Smooth muscle cell (in vitro differentiated cells): ENCODE measurements at regions not wholly inside any gene's neighbourhood (a gene's known extent, or its start where the extent isn't known, plus 50 kb on each side); places are given as distances from the start of the nearest gene placed in this dataset.
A peak's percentile ranks its signal among the peaks of the same experiment; 100 is the strongest.

Source experiments
- DNase-seq: peaks from one replicate; lab custom pipeline; 2025; ENCODE audit not compliant: unreplicated experiment; lab: John Stamatoyannopoulos, UW
- H2AFZ ChIP-seq: fragments of 200-600 bp; sonication (generic); 2 replicates; pipeline ENCODE4 v1.6.0; 2016; ENCODE audit warnings: antibody characterized with exemption, low read depth, mild to moderate bottlenecking
- H3F3A ChIP-seq: fragments of 200-600 bp; sonication (generic); 2 replicates; pipeline ENCODE4 v1.6.0; 2017; ENCODE audit warnings: antibody characterized with exemption, low read depth
- H3K27ac ChIP-seq: fragments of 200-600 bp; sonication (generic); 2 replicates; pipeline ENCODE4 v1.5.1; 2016; ENCODE audit warnings: low read depth, mild to moderate bottlenecking
- H3K27me3 ChIP-seq: fragments of 200-600 bp; sonication (generic); 2 replicates; pipeline ENCODE4 v1.6.1; 2016; ENCODE audit warnings: low read depth, mild to moderate bottlenecking
- H3K36me3 ChIP-seq: fragments of 200-600 bp; sonication (generic); 2 replicates; pipeline ENCODE4 v1.5.1; 2016; ENCODE audit warnings: low read depth
- H3K4me1 ChIP-seq: fragments of 200-600 bp; sonication (generic); 2 replicates; pipeline ENCODE4 v1.5.1; 2016; ENCODE audit warnings: low read depth
- H3K4me2 ChIP-seq: fragments of 200-600 bp; sonication (generic); 2 replicates; pipeline ENCODE4 v1.6.0; 2016; ENCODE audit warnings: mild to moderate bottlenecking
- H3K4me3 ChIP-seq: fragments of 200-600 bp; sonication (generic); 2 replicates; pipeline ENCODE4 v1.5.1; 2016; ENCODE audit warnings: mild to moderate bottlenecking
- H3K79me2 ChIP-seq: fragments of 200-600 bp; sonication (generic); 2 replicates; pipeline ENCODE4 v1.6.0; 2016; ENCODE audit warnings: low read depth, mild to moderate bottlenecking
- H3K9ac ChIP-seq: fragments of 200-600 bp; sonication (generic); 2 replicates; pipeline ENCODE4 v1.6.0; 2016; ENCODE audit warnings: low read depth
- H3K9me3 ChIP-seq: fragments of 200-600 bp; sonication (generic); replicated peaks from 2 replicates; pipeline ENCODE4 v1.5.1; 2016; ENCODE audit warnings: low read depth
- H4K20me1 ChIP-seq: fragments of 200-600 bp; sonication (generic); 2 replicates; pipeline ENCODE4 v1.6.0; 2016; ENCODE audit warnings: low read depth
- WGBS: methylation state at CpG from one replicate; pipeline ENCODE4 v1.1.7; 2016; ENCODE audit warnings: low lambda C conversion rate; 5-methylcytosine and 5-hydroxymethylcytosine counted together
- TF ChIP-seq, protein P1 (sequence below): fragments of 200-600 bp; sonication (generic); IDR thresholded peaks from 2 replicates; pipeline ENCODE4 v1.5.1; 2017; ENCODE audit warnings: borderline replicate concordance, mild to moderate bottlenecking, antibody characterized with exemption; ENCODE audit not compliant: insufficient read depth, poor library complexity, severe bottlenecking

GRCh38 chr18:53800171-53800570 lies 424.3 kb downstream of the MBD2 start:
- no peak for DNase-seq
- no peaks in the 10 kb centered on the region for H3K27me3 ChIP-seq
- no peak overlapping the region for H2AFZ ChIP-seq
- H3K9ac ChIP-seq: no peak overlapping the region
- no peaks in the 10 kb centered on the region for H4K20me1 ChIP-seq
- peaks cover 8% of the 10 kb centered on the region for H3K4me1 ChIP-seq
- H3K4me2 ChIP-seq: no peak overlapping the region
- no peaks in the 10 kb centered on the region for H3K79me2 ChIP-seq
- no peaks in the 10 kb centered on the region for H3K36me3 ChIP-seq
- no peaks in the 10 kb centered on the region for H3K9me3 ChIP-seq
- TF ChIP-seq, protein P1, sequence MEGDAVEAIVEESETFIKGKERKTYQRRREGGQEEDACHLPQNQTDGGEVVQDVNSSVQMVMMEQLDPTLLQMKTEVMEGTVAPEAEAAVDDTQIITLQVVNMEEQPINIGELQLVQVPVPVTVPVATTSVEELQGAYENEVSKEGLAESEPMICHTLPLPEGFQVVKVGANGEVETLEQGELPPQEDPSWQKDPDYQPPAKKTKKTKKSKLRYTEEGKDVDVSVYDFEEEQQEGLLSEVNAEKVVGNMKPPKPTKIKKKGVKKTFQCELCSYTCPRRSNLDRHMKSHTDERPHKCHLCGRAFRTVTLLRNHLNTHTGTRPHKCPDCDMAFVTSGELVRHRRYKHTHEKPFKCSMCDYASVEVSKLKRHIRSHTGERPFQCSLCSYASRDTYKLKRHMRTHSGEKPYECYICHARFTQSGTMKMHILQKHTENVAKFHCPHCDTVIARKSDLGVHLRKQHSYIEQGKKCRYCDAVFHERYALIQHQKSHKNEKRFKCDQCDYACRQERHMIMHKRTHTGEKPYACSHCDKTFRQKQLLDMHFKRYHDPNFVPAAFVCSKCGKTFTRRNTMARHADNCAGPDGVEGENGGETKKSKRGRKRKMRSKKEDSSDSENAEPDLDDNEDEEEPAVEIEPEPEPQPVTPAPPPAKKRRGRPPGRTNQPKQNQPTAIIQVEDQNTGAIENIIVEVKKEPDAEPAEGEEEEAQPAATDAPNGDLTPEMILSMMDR: no peak
- no peaks in the 10 kb centered on the region for H3F3A ChIP-seq
- no peak overlapping the region for H3K27ac ChIP-seq
- no peak overlapping the region for H3K4me3 ChIP-seq
- WGBS: 96% methylated on average over 2 of the region's 2 CpGs

DNA sequence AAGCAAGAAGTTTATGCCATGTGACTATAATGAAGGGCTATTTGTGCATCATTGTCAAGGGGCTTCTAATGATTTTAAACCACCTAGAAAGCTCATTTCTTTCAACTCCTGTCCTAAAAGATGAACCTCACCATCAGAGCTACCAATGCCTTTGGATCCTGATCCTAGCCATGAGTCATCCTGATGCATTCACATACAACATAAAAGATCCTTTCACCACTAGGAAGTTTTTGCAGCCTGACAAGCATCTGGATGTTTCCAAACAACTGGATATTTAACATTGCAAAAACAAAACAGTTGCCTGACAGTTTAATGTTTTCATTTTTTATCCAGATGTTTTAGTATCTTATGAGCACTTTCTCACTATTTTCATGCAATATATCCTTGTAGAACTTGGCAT lies 425.3 kb downstream of the MBD2 start:
- Histone ChIP-seq H2AFZ (no peak overlapping the region), H3K36me3 (no peaks in the 10 kb centered on the region), H4K20me1 (no peaks in the 10 kb centered on the region), H3K79me2 (no peaks in the 10 kb centered on the region), H3K9me3 (no peaks in the 10 kb centered on the region), H3K9ac (no peak overlapping the region), H3K27me3 (no peaks in the 10 kb centered on the region), H3F3A (no peaks in the 10 kb centered on the region), H3K4me2 (no peak overlapping the region), H3K27ac (peak overlapping the region; percentile 39), H3K4me3 (no peak overlapping the region), H3K4me1 (peaks cover 8% of the 10 kb centered on the region)
- TF ChIP-seq, protein P1: no peak
- DNase-seq: no peak

- DNase-seq: no peak
- TF ChIP-seq, protein P1: no peak
- H3K79me2 ChIP-seq: no peaks in the 10 kb centered on the region
- no peak overlapping the region for H3K27ac ChIP-seq
- H3K27me3 ChIP-seq: no peaks in the 10 kb centered on the region
- no peaks in the 10 kb centered on the region for H3K36me3 ChIP-seq
- H3K4me1 ChIP-seq: peaks cover 8% of the 10 kb centered on the region
- no peaks in the 10 kb centered on the region for H3F3A ChIP-seq
- H3K9me3 ChIP-seq: no peaks in the 10 kb centered on the region
- H3K9ac ChIP-seq: no peak overlapping the region
- 55% methylated on average over 1 of the region's 1 CpG for WGBS
- no peak overlapping the region for H2AFZ ChIP-seq
- H3K4me2 ChIP-seq: no peak overlapping the region
- H3K4me3 ChIP-seq: no peak overlapping the region
- no peaks in the 10 kb centered on the region for H4K20me1 ChIP-seq
These were observed 426.0 kb downstream of the MBD2 start for GRCh38 chr18:53798516-53798915.

- H2AFZ ChIP-seq: no peak overlapping the region
- H3K9me3 ChIP-seq: no peaks in the 10 kb centered on the region
- no peak overlapping the region for H3K27ac ChIP-seq
- H3K9ac ChIP-seq: no peak overlapping the region
- TF ChIP-seq, protein P1: no peak
- peaks cover 8% of the 10 kb centered on the region for H3K4me1 ChIP-seq
- H3K36me3 ChIP-seq: no peaks in the 10 kb centered on the region
- H3K4me3 ChIP-seq: no peak overlapping the region
- H3K27me3 ChIP-seq: no peaks in the 10 kb centered on the region
- WGBS: 80% methylated on average over 2 of the region's 2 CpGs
- no peaks in the 10 kb centered on the region for H3F3A ChIP-seq
- DNase-seq: no peak
- H3K79me2 ChIP-seq: no peaks in the 10 kb centered on the region
- H3K4me2 ChIP-seq: no peak overlapping the region
- H4K20me1 ChIP-seq: no peaks in the 10 kb centered on the region
These were observed 426.4 kb downstream of the MBD2 start for GRCh38 chr18:53797998-53798495.
